H1 (cell line): ENCODE measurements at regions not wholly inside any gene's neighbourhood (a gene's known extent, or its start where the extent isn't known, plus 50 kb on each side); places are given as distances from the start of the nearest gene placed in this dataset.
"Not testable (repeated sequence)": the region's sequence is repeated elsewhere in the genome, so short reads cannot be mapped to it uniquely, and the experiment has no call there.

ENCODE experiments used
- CTCF ChIA-PET: fragments of 300-600 bp; sonication (Branson Sonifier 250); formaldehyde crosslinking; loops from one replicate; lab custom pipeline; 2021; ENCODE audit not compliant: partially characterized antibody; lab: Charles Lee
- POLR2A ChIA-PET: fragments of 300-600 bp; sonication (Branson Sonifier 250); formaldehyde crosslinking; loops from one replicate; lab custom pipeline; 2021; ENCODE audit warnings: inconsistent platforms; ENCODE audit not compliant: partially characterized antibody; lab: Charles Lee
- DNase-seq, 2 experiments: peaks; one replicate each; pipeline versions ENCODE4 v3.0.0 to v3.0.0-alpha.2; 2010 to 2022; ENCODE audit warnings: low spot score in 2 of 2, low read depth in 1 of 2, mixed read lengths in 1 of 2
- FAIRE-seq: peaks from 2 replicates; lab custom pipeline; 2011; peaks lifted over from hg19 to GRCh38; lab: Jason Lieb, UNC
- H2AFZ ChIP-seq: 2 replicates; pipeline ENCODE4 v1.8.1; 2012; ENCODE audit warnings: low read length, inconsistent platforms
- H2AK5ac ChIP-seq: 2 replicates; pipeline ENCODE4 v1.6.1; 2013; ENCODE audit warnings: low read depth, low read length
- H2BK120ac ChIP-seq: replicated peaks from 2 replicates; pipeline ENCODE3; 2013; ENCODE audit warnings: low read depth, low read length, inconsistent platforms
- H2BK12ac ChIP-seq: 2 replicates; pipeline ENCODE4 v1.6.1; 2013; ENCODE audit warnings: low read depth, low read length
- H2BK15ac ChIP-seq: 2 replicates; pipeline ENCODE4 v1.6.1; 2013; ENCODE audit warnings: low read length
- H2BK20ac ChIP-seq: 2 replicates; pipeline ENCODE4 v1.6.1; 2013; ENCODE audit warnings: low read length
- H2BK5ac ChIP-seq: 2 replicates; pipeline ENCODE4 v1.6.1; 2013; ENCODE audit warnings: low read depth, low read length
- H3K14ac ChIP-seq: 2 replicates; pipeline ENCODE4 v1.6.1; 2013; ENCODE audit warnings: inconsistent platforms; ENCODE audit not compliant: insufficient read length
- H3K18ac ChIP-seq: 2 replicates; pipeline ENCODE4 v1.6.1; 2013; ENCODE audit warnings: low read length; ENCODE audit errors: extremely low read depth
- H3K23ac ChIP-seq: 2 replicates; pipeline ENCODE4 v1.6.1; 2013; ENCODE audit warnings: inconsistent platforms; ENCODE audit not compliant: insufficient read length
- H3K23me2 ChIP-seq: 2 replicates; pipeline ENCODE4 v1.6.1; 2013; ENCODE audit warnings: low read depth, low read length
- H3K27ac ChIP-seq: 2 replicates; pipeline ENCODE4 v1.6.1; 2011; ENCODE audit warnings: low read depth, low read length, inconsistent platforms
- H3K27me3 ChIP-seq, 4 experiments: replicated peaks in 1 of 4; 1 replicate in 1 of 4; 2 replicates in 3 of 4; pipeline versions ENCODE4 v1.6.1 to v1.8.1; 2011 to 2013; ENCODE audit warnings: low read length in 3 of 4, mild to moderate bottlenecking in 3 of 4, inconsistent platforms in 2 of 4, mixed read lengths in 2 of 4, moderate library complexity in 1 of 4; ENCODE audit not compliant: control insufficient read depth in 3 of 4, insufficient read depth in 3 of 4; ENCODE audit errors: extremely low read depth in 1 of 4
- H3K36me3 ChIP-seq, 4 experiments: 2 replicates each; pipeline versions ENCODE4 v1.6.1 to v1.8.1; 2011 to 2013; ENCODE audit warnings: mild to moderate bottlenecking in 4 of 4, low read length in 3 of 4, moderate library complexity in 2 of 4, control low read depth in 1 of 4, inconsistent platforms in 1 of 4; ENCODE audit not compliant: insufficient read depth in 4 of 4, control insufficient read depth in 2 of 4
- H3K4ac ChIP-seq: replicated peaks from 2 replicates; pipeline ENCODE3; 2013; ENCODE audit warnings: low read length, low read depth, mixed read lengths, inconsistent platforms; ENCODE audit not compliant: insufficient read length
- H3K4me1 ChIP-seq, 4 experiments: replicated peaks in 1 of 4; 1 replicate in 1 of 4; 2 replicates in 3 of 4; pipeline versions ENCODE4 v1.6.1 to v1.8.1; 2011 to 2013; ENCODE audit warnings: low read length in 3 of 4, inconsistent platforms in 2 of 4, mixed read lengths in 1 of 4; ENCODE audit not compliant: insufficient read depth in 4 of 4, control insufficient read depth in 3 of 4
- H3K4me2 ChIP-seq, 2 experiments: 2 replicates each; pipeline versions ENCODE4 v1.6.1 to v1.8.1; 2011 to 2013; ENCODE audit warnings: low read depth in 2 of 2, low read length in 2 of 2, control low read depth in 1 of 2, inconsistent platforms in 1 of 2, mild to moderate bottlenecking in 1 of 2; ENCODE audit not compliant: insufficient read depth in 1 of 2
- H3K4me3 ChIP-seq, 4 experiments: fragments of 200-600, 300-600 bp in 1 of 4; sonication (generic), shearing (Covaris generic), sonication (Bioruptor Twin) in 1 of 4; 2 replicates each; pipeline versions ENCODE4 v1.5.1 to v1.8.1; 2011 to 2016; ENCODE audit warnings: low read length in 4 of 4, low read depth in 3 of 4, control low read depth in 2 of 4, inconsistent platforms in 2 of 4, mild to moderate bottlenecking in 2 of 4, mixed read lengths in 1 of 4, moderate library complexity in 1 of 4; ENCODE audit not compliant: insufficient read depth in 2 of 4; ENCODE audit errors: extremely low read depth in 1 of 4
- H3K56ac ChIP-seq: replicated peaks from 2 replicates; pipeline ENCODE3; 2013; ENCODE audit warnings: low read depth, mild to moderate bottlenecking, mixed read lengths, low read length, inconsistent platforms; ENCODE audit not compliant: insufficient read length
- H3K79me1 ChIP-seq: 2 replicates; pipeline ENCODE4 v1.6.1; 2013; ENCODE audit warnings: low read depth, low read length, control low read depth
- H3K79me2 ChIP-seq, 2 experiments: 2 replicates each; pipeline versions ENCODE4 v1.6.1 to v1.8.1; 2012 to 2013; ENCODE audit warnings: low read length in 2 of 2, mild to moderate bottlenecking in 2 of 2, inconsistent platforms in 1 of 2; ENCODE audit not compliant: insufficient read depth in 2 of 2, control insufficient read depth in 1 of 2
- H3K9ac ChIP-seq, 4 experiments: replicated peaks in 1 of 4; 1 replicate in 1 of 4; 2 replicates in 3 of 4; pipeline versions ENCODE4 v1.6.1 to v1.8.1; 2011 to 2013; ENCODE audit warnings: low read depth in 3 of 4, low read length in 3 of 4, control low read depth in 2 of 4, mild to moderate bottlenecking in 2 of 4, moderate library complexity in 2 of 4, inconsistent platforms in 1 of 4; ENCODE audit errors: extremely low read depth in 1 of 4
- H3K9me3 ChIP-seq, 2 experiments: 2 replicates each; pipeline versions ENCODE4 v1.6.1 to v1.8.1; 2012 to 2013; ENCODE audit warnings: mild to moderate bottlenecking in 2 of 2, moderate library complexity in 2 of 2, control low read depth in 1 of 2, inconsistent platforms in 1 of 2, low read depth in 1 of 2, low read length in 1 of 2, mixed read lengths in 1 of 2; ENCODE audit not compliant: insufficient read depth in 2 of 2
- H4K20me1 ChIP-seq, 2 experiments: replicated peaks in 1 of 2; 2 replicates each; pipeline versions ENCODE3 to v1.8.1; 2011 to 2013; ENCODE audit warnings: inconsistent platforms in 2 of 2, low read length in 2 of 2, mild to moderate bottlenecking in 1 of 2; ENCODE audit not compliant: insufficient read depth in 2 of 2, control insufficient read depth in 1 of 2
- H4K5ac ChIP-seq: 2 replicates; pipeline ENCODE4 v1.6.1; 2013; ENCODE audit warnings: low read length, low read depth, mixed read lengths, inconsistent platforms; ENCODE audit not compliant: insufficient read length
- H4K8ac ChIP-seq: 2 replicates; pipeline ENCODE4 v1.8.0; 2013; ENCODE audit warnings: mild to moderate bottlenecking, moderate library complexity, low read length, inconsistent platforms; ENCODE audit not compliant: insufficient read depth; ENCODE audit errors: extremely low read depth
- H4K91ac ChIP-seq: replicated peaks from 2 replicates; pipeline ENCODE3; 2013; ENCODE audit warnings: low read length, mixed read lengths, inconsistent platforms; ENCODE audit not compliant: insufficient read length
- CTCF ChIP-seq, 3 experiments: IDR thresholded peaks; 1 replicate in 2 of 3; 2 replicates in 1 of 3; pipeline versions ENCODE4 v1.5.1 to v1.6.1; 2011; ENCODE audit warnings: low read length in 3 of 3, mild to moderate bottlenecking in 3 of 3, inconsistent platforms in 2 of 3, low read depth in 1 of 3, moderate library complexity in 1 of 3; ENCODE audit not compliant: insufficient read depth in 1 of 3; ENCODE audit errors: control extremely low read depth in 1 of 3
- RAD21 ChIP-seq, 2 experiments: IDR thresholded peaks in 1 of 2; conservative IDR thresholded peaks in 1 of 2; 2 replicates each; pipeline ENCODE4 v1.6.1; 2011; ENCODE audit warnings: low read depth in 2 of 2, low read length in 2 of 2, improper control_type of control experiment in 1 of 2, inconsistent platforms in 1 of 2, mild to moderate bottlenecking in 1 of 2, moderate library complexity in 1 of 2
- WGBS, 2 experiments: shearing (Covaris generic) in 1 of 2; methylation state at CpG; one replicate each; pipeline versions ENCODE4 v1.1.6 to v1.1.7; 2013 to 2015; ENCODE audit warnings: low lambda C conversion rate in 2 of 2, mixed read lengths in 2 of 2, inconsistent platforms in 1 of 2, low coverage in 1 of 2, missing lambda C conversion rate in 1 of 2; ENCODE audit not compliant: insufficient replicate concordance in 2 of 2, insufficient coverage in 1 of 2, insufficient read length in 1 of 2; ENCODE audit errors: extremely low coverage in 1 of 2, missing lambda C conversion rate in 1 of 2; 5-methylcytosine and 5-hydroxymethylcytosine counted together

DNA sequence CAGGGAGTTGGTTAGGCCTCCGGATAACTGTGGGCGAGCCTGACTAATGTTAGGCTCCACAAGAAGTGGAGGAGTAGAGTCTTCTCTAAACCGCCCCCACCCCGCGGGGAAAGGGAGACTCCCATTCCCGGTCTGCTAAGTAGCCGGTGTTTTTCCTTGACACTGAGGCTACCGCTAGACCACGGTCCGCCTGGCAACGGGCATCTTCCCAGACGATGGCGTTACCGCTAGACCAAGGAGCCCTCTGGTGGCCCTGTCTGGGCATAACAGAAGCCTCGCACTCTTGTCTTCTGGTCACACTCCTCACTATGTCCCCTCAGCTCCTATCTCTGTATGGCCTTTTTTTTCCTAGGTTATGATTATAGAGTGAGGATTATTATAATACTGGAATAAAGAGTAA lies 1410.7 kb downstream of the UQCRFS1 start:
- H3K36me3 ChIP-seq, H3K4me3 ChIP-seq, H3K4ac ChIP-seq, H3K4me2 ChIP-seq, H3K56ac ChIP-seq, H4K5ac ChIP-seq, H3K27ac ChIP-seq, H3K23me2 ChIP-seq, H3K14ac ChIP-seq, H2BK12ac ChIP-seq, H3K9ac ChIP-seq, H3K18ac ChIP-seq, H2BK15ac ChIP-seq, H2AK5ac ChIP-seq, H3K4me1 ChIP-seq, H2BK120ac ChIP-seq, H4K20me1 ChIP-seq, H2BK5ac ChIP-seq, H3K79me1 ChIP-seq, H2AFZ ChIP-seq, H2BK20ac ChIP-seq, CTCF ChIA-PET, FAIRE-seq, H3K23ac ChIP-seq, H4K8ac ChIP-seq, H3K79me2 ChIP-seq, H4K91ac ChIP-seq, H3K27me3 ChIP-seq, POLR2A ChIA-PET: not testable (repeated sequence)
- H3K9me3 ChIP-seq, result peaks cover 3 to 22% of the 10 kb centered on the region in 2 experiments; a peak in 2 of 4 replicates
- DNase-seq, result peak in 1 of 2 experiments; percentile 73
- WGBS, 2 experiments, result 48% methylated on average over 15 of the region's 15 CpGs; no CpG with 5 or more reads in 1 of the 2 experiments
- TF ChIP-seq RAD21 (IDR thresholded peaks at IDR 0.05 in 1 of 2, conservative IDR thresholded peaks at IDR 0.05 in 1 of 2; ENCODE audit: low read depth in 2 of 2, low read length in 2 of 2) (peak; percentile 63), CTCF (IDR thresholded peaks at IDR 0.05; ENCODE audit: control extremely low read depth in 1 of 3, insufficient read depth in 1 of 3, low read depth in 1 of 3, low read length in 3 of 3) (peak; percentile 58 to 59 (median 59))
